GM21528 (cell line): ENCODE measurements at regions not wholly inside any gene's neighbourhood (a gene's known extent, or its start where the extent isn't known, plus 50 kb on each side); places are given as distances from the start of the nearest gene placed in this dataset.
A peak's percentile ranks its signal among the peaks of the same experiment; 100 is the strongest.
"Not testable (repeated sequence)": the region's sequence is repeated elsewhere in the genome, so short reads cannot be mapped to it uniquely, and the experiment has no call there.

Experiments used
- ATAC-seq: cut with Tn5 transposase; IDR thresholded peaks from one replicate; pipeline ENCODE4 v1.9.1; 2021; ENCODE audit warnings: mild to moderate bottlenecking, moderate library complexity; ENCODE audit not compliant: unreplicated experiment, low FRiP score

DNA sequence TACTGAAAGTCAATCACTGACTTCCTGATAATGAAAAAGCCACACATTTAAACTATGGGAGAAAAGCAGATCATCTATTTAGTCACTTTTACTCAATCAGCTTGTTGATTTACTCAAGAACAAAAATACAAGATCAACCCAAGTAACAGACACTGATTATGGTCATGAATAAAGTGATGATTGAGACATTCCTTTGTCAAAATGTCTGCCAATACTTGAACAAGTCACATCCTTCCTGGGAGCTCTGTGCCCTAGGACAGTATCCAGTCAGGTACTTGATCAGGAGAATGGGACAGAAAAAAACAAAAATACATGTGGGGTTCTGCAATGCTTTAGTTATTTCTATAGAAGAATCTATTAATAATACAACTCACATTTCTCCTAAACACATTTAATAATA is 150.0 kb upstream of the NEBL start:
- ATAC-seq, result no peak

DNA sequence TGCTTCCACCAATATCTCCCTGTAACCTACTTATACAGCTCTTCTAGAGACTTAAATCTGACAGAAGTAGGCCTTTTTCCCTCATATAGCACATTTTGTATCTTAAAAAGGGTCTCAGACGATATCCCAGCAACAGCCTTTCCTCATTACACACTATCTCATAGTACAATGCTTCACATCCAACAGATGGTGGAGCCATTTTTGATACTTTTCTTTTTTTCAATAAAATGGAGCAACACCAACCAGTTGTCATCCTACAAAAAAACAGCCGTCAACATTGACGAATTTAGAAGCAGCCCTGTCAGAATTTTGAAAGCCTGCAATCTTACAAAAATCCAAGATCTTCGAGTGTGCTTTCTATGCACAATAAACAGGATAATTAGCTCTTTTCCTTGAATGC is 145.9 kb upstream of the NEBL start:
- no peak for ATAC-seq

DNA sequence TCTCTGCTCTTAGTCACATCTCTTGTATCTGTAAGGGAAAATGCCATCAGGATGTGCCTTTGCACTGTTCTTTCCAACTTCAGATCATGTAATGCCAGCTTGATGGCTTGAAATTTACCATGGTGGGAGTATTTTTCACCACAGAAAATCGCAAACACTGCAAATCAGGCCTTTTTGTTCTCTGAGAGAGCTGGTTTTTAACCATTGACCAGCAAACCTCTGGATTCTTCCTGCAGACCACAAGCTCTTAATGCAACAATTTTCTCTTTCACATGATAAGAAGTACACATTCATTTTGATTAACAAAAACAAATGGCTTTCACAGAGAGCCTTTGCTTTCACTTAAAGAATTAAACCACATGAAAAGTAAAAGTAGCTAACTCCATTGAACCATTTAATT is 145.4 kb upstream of the NEBL start:
- ATAC-seq, result no peak

GRCh38 chr10:21041763-21042458 is 144.8 kb upstream of the NEBL start:
- ATAC-seq, result no peak

DNA sequence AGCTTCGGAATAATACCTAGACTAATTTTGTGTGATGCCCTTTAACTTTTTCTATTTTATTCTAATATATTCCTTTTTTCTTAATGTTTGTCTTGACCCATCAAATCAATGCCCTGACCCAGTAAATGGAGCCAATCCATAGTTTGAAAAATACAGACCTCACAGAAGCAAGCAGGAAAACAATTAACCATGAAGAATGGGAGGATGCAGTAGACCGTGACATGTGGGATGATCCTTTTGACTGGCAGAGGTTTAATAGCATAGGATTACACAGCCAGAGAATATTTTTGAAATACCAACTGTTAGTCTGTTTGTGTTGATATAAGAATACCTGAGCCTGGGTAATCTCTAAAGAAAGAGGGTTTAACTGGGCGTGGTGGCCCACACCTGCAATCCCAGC is 142.6 kb upstream of the NEBL start:
- ATAC-seq, result no peak

DNA sequence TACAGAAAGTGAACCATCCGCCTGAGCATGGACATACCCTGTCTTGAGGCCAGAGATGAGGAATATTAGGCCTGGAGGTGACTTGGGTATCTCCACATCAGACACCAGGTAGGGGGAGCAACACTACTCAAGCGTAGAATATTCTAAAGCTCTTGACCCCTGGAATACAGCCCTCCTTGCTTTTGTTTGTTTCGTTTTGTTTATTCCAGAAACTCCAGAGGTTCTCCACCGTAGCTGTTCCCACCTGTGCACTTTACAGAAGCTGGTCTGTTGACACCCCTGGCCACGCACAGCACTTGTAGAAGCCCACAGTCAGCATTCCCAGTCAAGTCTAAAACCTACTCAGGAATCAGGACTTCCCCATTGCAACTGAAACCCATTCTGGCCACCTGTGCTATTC is 139.6 kb upstream of the NEBL start:
- ATAC-seq, result no peak

DNA sequence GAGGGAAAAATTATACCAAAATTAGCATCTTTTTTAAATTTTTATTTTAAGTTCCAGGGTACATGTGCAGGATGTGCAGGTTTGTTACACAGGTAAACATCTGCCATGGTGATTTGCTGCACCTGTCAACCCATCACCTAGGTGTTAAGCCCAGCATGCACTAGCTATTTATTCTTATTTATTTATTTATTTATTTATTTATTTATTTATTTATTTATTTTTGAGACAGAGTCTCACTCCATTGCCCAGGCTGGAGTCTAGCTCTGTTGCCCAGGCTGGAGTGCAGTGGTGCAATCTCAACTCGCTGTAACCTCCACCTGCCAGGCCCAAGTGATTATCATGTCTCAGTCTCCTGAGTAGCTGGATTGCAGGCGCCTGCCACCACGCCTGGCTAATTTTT is 137.7 kb upstream of the NEBL start:
- not testable (repeated sequence) for ATAC-seq

DNA sequence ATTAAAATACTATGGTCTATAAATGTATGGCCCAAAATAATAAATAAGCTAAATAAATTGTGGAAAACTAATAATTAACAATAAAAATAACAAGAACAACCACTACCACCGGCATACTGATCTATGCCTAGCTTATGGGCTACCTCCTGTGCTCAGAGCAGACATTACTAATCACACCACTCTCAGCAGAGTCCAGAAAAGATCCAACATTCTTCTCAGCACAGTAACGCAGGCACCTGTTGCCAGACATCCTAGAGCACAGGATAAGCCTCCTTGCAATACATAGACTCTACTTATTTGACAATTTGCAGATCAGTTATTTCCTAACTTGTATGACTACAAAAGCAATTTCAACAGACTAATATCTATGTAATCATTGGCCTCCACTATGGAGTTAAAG is 137.1 kb upstream of the NEBL start:
- no peak for ATAC-seq

- no peak for ATAC-seq
Observed at GRCh38 chr10:21032587-21033319, 135.6 kb upstream of the NEBL start.

- ATAC-seq, result no peak
Observed at GRCh38 chr10:21031232-21031795, 134.2 kb upstream of the NEBL start.

DNA sequence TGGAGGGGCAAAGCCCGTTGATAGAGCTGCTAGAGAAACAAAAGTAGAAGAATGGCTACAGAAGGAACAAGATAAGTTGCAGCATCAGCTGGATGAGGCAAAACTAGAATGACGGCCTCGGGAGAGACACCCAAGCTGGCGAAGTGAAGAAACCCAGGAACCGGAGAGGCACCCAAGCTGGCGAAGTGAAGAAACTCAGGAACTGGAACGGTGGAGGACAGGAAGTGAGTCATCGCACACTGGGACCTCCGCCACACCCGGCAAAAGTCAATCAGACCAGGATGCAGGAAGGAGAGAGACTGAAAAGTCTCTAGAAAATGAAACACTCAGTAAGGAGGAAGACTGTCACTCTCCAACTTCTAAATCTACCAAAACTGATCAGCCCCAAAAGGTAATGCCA is 133.0 kb upstream of the NEBL start:
- no peak for ATAC-seq

GRCh38 chr10:21022821-21023220 is 125.7 kb upstream of the NEBL start:
- no peak for ATAC-seq

DNA sequence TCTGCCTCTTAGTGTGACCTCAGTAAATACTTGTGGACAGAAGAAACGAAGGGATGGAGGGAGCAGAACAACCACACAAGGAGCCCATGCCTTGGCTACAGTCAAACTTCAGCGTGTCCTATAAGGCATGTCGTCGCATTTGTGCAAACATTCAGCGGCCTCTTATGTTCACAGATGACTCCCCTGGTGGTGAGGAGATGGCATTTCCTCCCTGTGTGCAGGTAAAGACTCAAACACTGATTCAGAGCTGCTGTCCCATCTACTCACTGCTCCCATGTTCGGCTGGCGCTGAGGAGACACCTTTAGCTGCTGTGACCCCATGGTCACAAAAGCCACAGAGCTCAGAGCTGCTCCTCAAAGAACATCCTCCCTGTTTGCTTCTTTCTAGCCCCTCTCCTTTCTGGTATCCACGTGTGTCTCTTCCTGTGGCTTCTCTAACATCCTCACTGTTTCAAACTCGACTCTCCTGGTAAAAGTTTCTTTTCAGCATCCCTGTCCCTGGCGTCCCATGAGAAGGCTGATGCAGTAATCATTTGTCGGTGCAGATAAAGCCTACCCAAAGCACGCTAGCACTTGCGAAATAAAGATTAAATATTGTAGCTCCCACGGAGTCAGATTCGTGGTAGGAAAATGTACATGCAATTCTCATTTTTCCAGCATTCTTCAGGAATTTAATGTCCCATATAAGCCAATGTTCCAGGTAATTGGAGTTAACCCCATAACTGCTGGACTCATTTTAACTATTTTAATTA is 124.9 kb upstream of the NEBL start:
- ATAC-seq, result no peak

GRCh38 chr10:21021231-21021630 is 124.1 kb upstream of the NEBL start:
- no peak for ATAC-seq

- peak; percentile 76 for ATAC-seq
Observed at GRCh38 chr10:21020545-21020944, 123.4 kb upstream of the NEBL start.

- no peak for ATAC-seq
Observed at GRCh38 chr10:21019436-21019835, 122.3 kb upstream of the NEBL start.

DNA sequence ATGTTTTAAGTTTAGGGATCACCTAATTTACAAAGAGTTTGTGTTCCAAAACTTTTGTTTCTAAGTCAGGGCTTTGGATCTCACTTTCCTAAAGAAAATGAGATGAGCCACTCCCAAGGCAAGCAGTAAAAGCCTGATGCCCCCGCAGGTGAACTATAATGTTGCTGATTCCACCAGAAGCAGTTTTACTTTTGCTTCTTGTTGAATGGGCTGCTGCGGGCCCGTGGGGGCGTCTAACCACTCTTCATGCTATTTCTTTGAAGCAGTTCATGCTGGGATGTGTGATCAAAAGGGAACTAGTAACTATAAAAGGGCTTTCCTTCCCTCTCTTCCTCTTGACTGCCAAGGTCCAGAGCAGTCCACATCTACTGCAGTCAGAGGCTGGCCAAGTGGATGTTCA is 118.7 kb upstream of the NEBL start:
- no peak for ATAC-seq

DNA sequence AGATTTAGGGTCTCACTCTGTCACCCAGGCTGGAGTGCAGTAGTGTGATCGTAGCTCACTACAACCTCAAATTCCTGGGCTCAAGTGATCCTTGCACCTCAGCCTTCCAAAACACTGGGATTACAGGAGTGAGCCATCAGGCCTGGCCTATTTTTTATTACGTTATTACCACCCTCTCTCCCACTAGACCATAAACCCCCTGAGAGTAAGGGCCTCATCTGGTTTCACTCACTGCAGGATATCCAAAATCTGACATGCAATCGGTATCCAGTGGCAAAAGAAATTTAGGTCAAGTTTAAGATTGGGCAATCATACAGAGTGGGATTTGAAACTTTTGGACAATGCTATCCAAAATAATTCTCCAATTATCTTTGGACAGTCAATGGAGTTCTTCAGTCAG is 117.0 kb upstream of the NEBL start:
- no peak for ATAC-seq

DNA sequence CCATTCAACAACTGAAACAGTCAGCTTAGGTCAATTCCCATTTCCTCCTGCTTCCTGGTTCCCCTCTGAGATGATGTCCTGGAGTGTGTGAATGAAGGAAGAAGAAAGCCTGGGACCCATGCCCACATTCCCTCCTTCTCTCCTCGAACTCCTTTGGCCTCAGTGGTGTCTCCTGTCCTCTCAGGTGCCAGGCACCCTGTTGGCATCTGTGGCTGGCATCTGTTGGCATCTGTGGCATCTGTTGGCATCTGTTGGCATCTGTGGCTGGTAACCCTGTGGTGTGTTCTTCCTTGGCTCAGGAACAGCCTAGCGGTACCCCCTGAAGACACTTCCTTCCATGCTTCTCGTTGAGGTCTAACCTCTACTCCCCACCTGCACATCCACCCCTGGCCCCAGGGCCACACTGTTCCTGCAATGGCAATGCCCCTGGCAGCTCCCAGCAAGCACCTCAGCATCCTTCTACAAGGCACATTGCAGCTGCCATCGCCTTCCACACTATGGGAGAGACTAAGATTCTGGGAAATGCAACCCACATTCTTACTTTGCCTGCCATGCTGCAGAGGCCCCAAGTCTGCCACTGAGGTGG is 114.4 kb upstream of the NEBL start:
- no peak for ATAC-seq

DNA sequence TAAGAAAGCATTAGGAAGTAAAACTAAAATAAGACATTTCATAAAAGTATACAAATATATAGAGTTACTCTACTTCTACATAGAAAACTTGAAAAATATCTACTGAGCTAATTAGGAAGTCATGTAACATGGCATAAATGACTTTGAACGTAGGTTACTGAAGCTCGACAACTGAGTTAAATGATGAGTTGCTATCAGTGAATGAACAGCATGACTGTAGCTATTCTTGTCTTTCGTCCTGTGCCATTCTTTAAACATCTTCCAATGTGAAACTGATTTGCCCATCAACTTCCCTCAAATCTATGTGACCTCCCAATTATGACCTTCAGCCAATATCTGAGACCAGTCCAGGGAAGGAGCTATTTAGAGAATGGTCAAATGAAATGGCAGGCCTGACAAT is 113.5 kb upstream of the NEBL start:
- ATAC-seq, result no peak

GRCh38 chr10:21003240-21003822 is 106.2 kb upstream of the NEBL start:
- ATAC-seq, result no peak
